Epithelial cell of proximal tubule (primary cell): ENCODE measurements at regions not wholly inside any gene's neighbourhood (a gene's known extent, or its start where the extent isn't known, plus 50 kb on each side); places are given as distances from the start of the nearest gene placed in this dataset.

Source experiments
- DNase-seq: peaks from one replicate; pipeline ENCODE4 v3.0.0-alpha.2; 2011; ENCODE audit warnings: low read depth
- H3K4me3 ChIP-seq: 2 replicates; pipeline ENCODE4 v1.5.1; 2011; ENCODE audit warnings: low read depth, mild to moderate bottlenecking, low read length
- TF ChIP-seq, protein P1 (sequence below): conservative IDR thresholded peaks from 2 replicates; pipeline ENCODE4 v1.5.1; 2012; ENCODE audit warnings: low read depth, mild to moderate bottlenecking, low read length

DNA sequence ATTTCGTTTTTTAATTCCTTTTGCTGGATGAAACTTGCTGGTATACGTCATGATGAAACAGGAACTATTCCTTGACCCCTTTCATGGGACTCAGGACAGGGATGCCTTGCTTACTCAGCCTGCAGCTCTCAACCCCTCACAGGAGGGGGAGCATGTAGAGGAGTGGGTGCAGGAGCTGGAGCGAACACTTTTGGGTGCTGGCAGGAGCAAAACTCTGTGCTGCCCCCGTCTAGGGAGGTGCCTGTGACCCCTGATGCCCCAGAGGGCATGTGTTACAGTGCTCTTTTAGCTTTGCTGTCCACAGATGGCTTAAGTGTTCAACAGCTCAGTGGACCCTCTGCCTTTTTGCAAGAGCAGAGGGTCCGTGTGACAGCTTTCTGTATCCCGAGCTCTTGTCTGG lies 56.8 kb upstream of the TEX13C start:
- TF ChIP-seq, protein P1, sequence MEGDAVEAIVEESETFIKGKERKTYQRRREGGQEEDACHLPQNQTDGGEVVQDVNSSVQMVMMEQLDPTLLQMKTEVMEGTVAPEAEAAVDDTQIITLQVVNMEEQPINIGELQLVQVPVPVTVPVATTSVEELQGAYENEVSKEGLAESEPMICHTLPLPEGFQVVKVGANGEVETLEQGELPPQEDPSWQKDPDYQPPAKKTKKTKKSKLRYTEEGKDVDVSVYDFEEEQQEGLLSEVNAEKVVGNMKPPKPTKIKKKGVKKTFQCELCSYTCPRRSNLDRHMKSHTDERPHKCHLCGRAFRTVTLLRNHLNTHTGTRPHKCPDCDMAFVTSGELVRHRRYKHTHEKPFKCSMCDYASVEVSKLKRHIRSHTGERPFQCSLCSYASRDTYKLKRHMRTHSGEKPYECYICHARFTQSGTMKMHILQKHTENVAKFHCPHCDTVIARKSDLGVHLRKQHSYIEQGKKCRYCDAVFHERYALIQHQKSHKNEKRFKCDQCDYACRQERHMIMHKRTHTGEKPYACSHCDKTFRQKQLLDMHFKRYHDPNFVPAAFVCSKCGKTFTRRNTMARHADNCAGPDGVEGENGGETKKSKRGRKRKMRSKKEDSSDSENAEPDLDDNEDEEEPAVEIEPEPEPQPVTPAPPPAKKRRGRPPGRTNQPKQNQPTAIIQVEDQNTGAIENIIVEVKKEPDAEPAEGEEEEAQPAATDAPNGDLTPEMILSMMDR, result no peak
- no peak overlapping the region for H3K4me3 ChIP-seq
- DNase-seq, result no peak

DNA sequence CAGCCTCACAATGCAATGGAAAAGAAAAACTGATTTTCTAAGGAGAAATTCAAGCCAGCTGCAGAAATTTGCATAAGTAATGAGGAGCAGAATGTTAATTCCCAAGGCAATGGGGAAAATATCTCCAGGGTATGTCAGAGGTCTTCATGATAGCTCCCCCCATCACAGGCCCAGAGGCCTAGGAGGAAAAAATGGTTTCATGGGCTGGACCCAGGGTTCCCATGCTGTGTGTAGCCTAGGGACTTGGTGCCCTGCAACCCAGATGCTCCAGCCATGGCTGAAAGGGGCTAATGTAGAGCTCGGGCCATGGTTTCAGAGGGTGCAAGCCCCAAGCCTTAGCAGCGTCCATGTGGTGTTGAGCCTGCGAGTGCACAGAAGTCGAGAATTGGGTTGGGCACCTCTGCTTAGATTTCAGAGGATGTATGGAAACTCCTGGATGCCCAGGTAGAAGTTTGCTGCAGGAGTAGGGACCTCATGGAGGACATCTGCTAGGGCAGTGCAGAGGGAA lies 53.5 kb upstream of the TEX13C start:
- no peak for DNase-seq
- TF ChIP-seq, protein P1, result no peak
- no peak overlapping the region for H3K4me3 ChIP-seq
